ENCODE measurements at regions not wholly inside any gene's neighbourhood (a gene's known extent, or its start where the extent isn't known, plus 50 kb on each side); places are given as distances from the start of the nearest gene placed in this dataset.
A peak's percentile ranks its signal among the peaks of the same experiment; 100 is the strongest.

GRCh38 chr2:77604953-77605929 is 83.1 kb upstream of the LRRTM4 start (continued):
- TF ChIP-seq PAXIP1 (CRISPR knock-in tag; conservative IDR thresholded peaks at IDR 0.05), result peak; percentile 75
- TF ChIP-seq, protein P1, sequence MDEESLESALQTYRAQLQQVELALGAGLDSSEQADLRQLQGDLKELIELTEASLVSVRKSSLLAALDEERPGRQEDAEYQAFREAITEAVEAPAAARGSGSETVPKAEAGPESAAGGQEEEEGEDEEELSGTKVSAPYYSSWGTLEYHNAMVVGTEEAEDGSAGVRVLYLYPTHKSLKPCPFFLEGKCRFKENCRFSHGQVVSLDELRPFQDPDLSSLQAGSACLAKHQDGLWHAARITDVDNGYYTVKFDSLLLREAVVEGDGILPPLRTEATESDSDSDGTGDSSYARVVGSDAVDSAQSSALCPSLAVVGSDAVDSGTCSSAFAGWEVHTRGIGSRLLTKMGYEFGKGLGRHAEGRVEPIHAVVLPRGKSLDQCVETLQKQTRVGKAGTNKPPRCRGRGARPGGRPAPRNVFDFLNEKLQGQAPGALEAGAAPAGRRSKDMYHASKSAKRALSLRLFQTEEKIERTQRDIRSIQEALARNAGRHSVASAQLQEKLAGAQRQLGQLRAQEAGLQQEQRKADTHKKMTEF (CRISPR knock-in tag; IDR thresholded peaks at IDR 0.05), result peak; percentile 29; the same call in 1 of the 2 replicates
- TF ChIP-seq, protein P2, sequence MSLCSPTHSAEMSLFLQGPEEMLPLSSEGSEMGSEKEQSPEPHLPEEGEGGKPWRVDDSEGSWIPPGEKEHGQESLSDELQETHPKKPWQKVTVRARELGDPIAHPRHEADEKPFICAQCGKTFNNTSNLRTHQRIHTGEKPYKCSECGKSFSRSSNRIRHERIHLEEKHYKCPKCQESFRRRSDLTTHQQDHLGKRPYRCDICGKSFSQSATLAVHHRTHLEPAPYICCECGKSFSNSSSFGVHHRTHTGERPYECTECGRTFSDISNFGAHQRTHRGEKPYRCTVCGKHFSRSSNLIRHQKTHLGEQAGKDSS (CRISPR knock-in tag; IDR thresholded peaks at IDR 0.05; ENCODE audit: borderline replicate concordance, low read depth), result no peak
- 0 out of 2 replicates have a peak, but pooled peaks have one; percentile 23 for TF ChIP-seq ZNF503 (CRISPR knock-in tag; IDR thresholded peaks at IDR 0.05)
- no peak for TF ChIP-seq CBX5 (CRISPR knock-in tag; IDR thresholded peaks at IDR 0.05; ENCODE audit: borderline replicate concordance)
- TF ChIP-seq ZNF737 (CRISPR knock-in tag; IDR thresholded peaks at IDR 0.05; ENCODE audit: borderline replicate concordance), result no peak
- TF ChIP-seq, protein P3, sequence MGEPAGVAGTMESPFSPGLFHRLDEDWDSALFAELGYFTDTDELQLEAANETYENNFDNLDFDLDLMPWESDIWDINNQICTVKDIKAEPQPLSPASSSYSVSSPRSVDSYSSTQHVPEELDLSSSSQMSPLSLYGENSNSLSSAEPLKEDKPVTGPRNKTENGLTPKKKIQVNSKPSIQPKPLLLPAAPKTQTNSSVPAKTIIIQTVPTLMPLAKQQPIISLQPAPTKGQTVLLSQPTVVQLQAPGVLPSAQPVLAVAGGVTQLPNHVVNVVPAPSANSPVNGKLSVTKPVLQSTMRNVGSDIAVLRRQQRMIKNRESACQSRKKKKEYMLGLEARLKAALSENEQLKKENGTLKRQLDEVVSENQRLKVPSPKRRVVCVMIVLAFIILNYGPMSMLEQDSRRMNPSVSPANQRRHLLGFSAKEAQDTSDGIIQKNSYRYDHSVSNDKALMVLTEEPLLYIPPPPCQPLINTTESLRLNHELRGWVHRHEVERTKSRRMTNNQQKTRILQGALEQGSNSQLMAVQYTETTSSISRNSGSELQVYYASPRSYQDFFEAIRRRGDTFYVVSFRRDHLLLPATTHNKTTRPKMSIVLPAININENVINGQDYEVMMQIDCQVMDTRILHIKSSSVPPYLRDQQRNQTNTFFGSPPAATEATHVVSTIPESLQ (CRISPR knock-in tag; conservative IDR thresholded peaks at IDR 0.05), result no peak
- TF ChIP-seq CEBPG (CRISPR knock-in tag; IDR thresholded peaks at IDR 0.05), result peak; percentile 55
- TF ChIP-seq TCF12 (IDR thresholded peaks at IDR 0.05), result no peak
- TF ChIP-seq TCF12 (CRISPR knock-in tag; IDR thresholded peaks at IDR 0.05), result no peak
- TF ChIP-seq ELF4 (CRISPR knock-in tag; IDR thresholded peaks at IDR 0.05; ENCODE audit: borderline replicate concordance), result no peak
- 0 out of 2 replicates have a peak, but pooled peaks have one; percentile 56 for TF ChIP-seq ZNF772 (CRISPR knock-in tag; IDR thresholded peaks at IDR 0.05)
- TF ChIP-seq HDAC1 (CRISPR knock-in tag; IDR thresholded peaks at IDR 0.05), result peak; percentile 42
- TF ChIP-seq POGZ (CRISPR knock-in tag; IDR thresholded peaks at IDR 0.05), result peak; percentile 65; the same call in 1 of the 2 replicates
- TF ChIP-seq ZNF784 (CRISPR knock-in tag; IDR thresholded peaks at IDR 0.05; ENCODE audit: borderline replicate concordance), result no peak

All from HepG2 (cell line).